ENCODE measurements at regions not wholly inside any gene's neighbourhood (a gene's known extent, or its start where the extent isn't known, plus 50 kb on each side); places are given as distances from the start of the nearest gene placed in this dataset.

GRCh38 chr4:108428923-108429322, 191.5 kb upstream of the RPL34 start:
- DNase-seq (ENCODE audit: low read depth, low spot score), result no peak
- no TSS peak for BruUV-seq (replicated peaks)
- ChIA-PET CTCF (no interaction called here), POLR2A (no interaction called here)
- intact Hi-C loops (cut with micrococcal nuclease), result no loop called here
- dilution Hi-C loops (cut with MboI; ENCODE audit: extremely low pct_ligation_motif_present, low sequenced_read_pairs), result no loop called here
- no peak for TF ChIP-seq JUN (IDR thresholded peaks at IDR 0.05; ENCODE audit: borderline replicate concordance, insufficient read depth, insufficient read length, low read depth)
- no peak for TF ChIP-seq POLR2A (IDR thresholded peaks at IDR 0.05; ENCODE audit: low read depth, low read length)
- no peak for TF ChIP-seq EZH2 (IDR thresholded peaks at IDR 0.05; ENCODE audit: borderline replicate concordance, low read depth, low read length, severe bottlenecking)
- no peak for TF ChIP-seq FOS (IDR thresholded peaks at IDR 0.05; ENCODE audit: borderline replicate concordance, insufficient read depth, low read length)
- TF ChIP-seq GATA2 (IDR thresholded peaks at IDR 0.05; ENCODE audit: insufficient read depth, insufficient read length, low read depth, low read length), result no peak
- no peak for TF ChIP-seq MYC (IDR thresholded peaks at IDR 0.05; ENCODE audit: low read depth, low read length)
- no peak for TF ChIP-seq CTCF (IDR thresholded peaks at IDR 0.05; ENCODE audit: extremely low read depth in 1 of 2, insufficient read depth in 1 of 2, low read depth in 1 of 2, low read length in 2 of 2)
- Histone ChIP-seq H3K4me1 (ENCODE audit: control insufficient read depth, extremely low read depth, insufficient read depth, low read length) (no peaks in the 10 kb centered on the region), H4K20me1 (replicated peaks; ENCODE audit: control insufficient read depth, extremely low read depth, insufficient read depth, low read length) (no peaks in the 10 kb centered on the region), H3K9ac (replicated peaks; ENCODE audit: extremely low read depth, insufficient read depth, low read length) (no peak overlapping the region), H3K4me3 (replicated peaks in 1 of 3; ENCODE audit: insufficient read depth in 1 of 3, low read depth in 1 of 3, low read length in 3 of 3) (no peak overlapping the region), H3K9me1 (replicated peaks; ENCODE audit: control insufficient read depth, extremely low read depth, insufficient read depth, low read length) (no peaks in the 10 kb centered on the region), H3K27me3 (ENCODE audit: control insufficient read depth in 2 of 2, insufficient read depth in 2 of 2, low read length in 2 of 2) (no peaks in the 10 kb centered on the region), H2AFZ (ENCODE audit: low read depth, low read length) (no peak overlapping the region), H3K36me3 (ENCODE audit: control insufficient read depth in 2 of 2, extremely low read depth in 1 of 2, insufficient read depth in 2 of 2, low read length in 2 of 2) (no peaks in the 10 kb centered on the region), H3K4me2 (ENCODE audit: insufficient read depth, low read length) (no peak overlapping the region), H3K27ac (ENCODE audit: insufficient read depth, low read depth, low read length) (no peak overlapping the region), H3K79me2 (ENCODE audit: control insufficient read depth, insufficient read depth, low read length) (no peaks in the 10 kb centered on the region), H3K9me3 (replicated peaks; ENCODE audit: control insufficient read depth, insufficient read depth, low read length) (no peaks in the 10 kb centered on the region)
- FAIRE-seq, result no peak

Measured in endothelial cell of umbilical vein (primary cell).